Lower lobe of right lung (tissue), 2 donors: ENCODE measurements at regions not wholly inside any gene's neighbourhood (a gene's known extent, or its start where the extent isn't known, plus 50 kb on each side); places are given as distances from the start of the nearest gene placed in this dataset.

Experiments
- ATAC-seq, 2 donors: fragments of 200-7000 bp; cut with Tn5 transposase; one replicate each; pipeline ENCODE4 v1.9.1; 2020 to 2022; ENCODE audit warnings: mild to moderate bottlenecking in 2 of 2, moderate library complexity in 2 of 2
- DNase-seq: peaks from one replicate; pipeline ENCODE4 v3.0.0-alpha.2; 2020
- H3K27ac ChIP-seq: fragments of 200-600 bp; one replicate; pipeline ENCODE4 v1.8.0; 2022
- H3K27me3 ChIP-seq: fragments of 200-600 bp; one replicate; pipeline ENCODE4 v1.8.0; 2022; ENCODE audit warnings: low read depth
- H3K36me3 ChIP-seq: fragments of 200-600 bp; one replicate; pipeline ENCODE4 v1.8.0; 2022; ENCODE audit warnings: mild to moderate bottlenecking
- H3K4me1 ChIP-seq: fragments of 200-600 bp; one replicate; pipeline ENCODE4 v1.8.0; 2022
- H3K4me3 ChIP-seq: fragments of 200-600 bp; one replicate; pipeline ENCODE4 v1.8.0; 2022; ENCODE audit warnings: mild to moderate bottlenecking
- H3K9me3 ChIP-seq: fragments of 200-600 bp; one replicate; pipeline ENCODE4 v1.8.0; 2022
- CTCF ChIP-seq: fragments of 200-600 bp; IDR thresholded peaks from one replicate; pipeline ENCODE4 v1.8.0; 2022; ENCODE audit warnings: antibody characterized with exemption, mild to moderate bottlenecking
- intact Hi-C: fragments of 100-400 bp; cut with DNase I; formaldehyde crosslinking; loops from one replicate; pipeline ENCODE4 v1.11.0; 2022
- donor health status: DM: no; HTN: yes; CAD: no; lungs with severe emphysema.

- DNase-seq (no peak), ATAC-seq (peak in 1 of 2 donors; percentile 9)
- Histone ChIP-seq H3K27ac (no peak overlapping the region), H3K27me3 (no peaks in the 10 kb centered on the region), H3K9me3 (no peaks in the 10 kb centered on the region), H3K36me3 (no peaks in the 10 kb centered on the region), H3K4me1 (no peaks in the 10 kb centered on the region), H3K4me3 (no peak overlapping the region)
- TF ChIP-seq CTCF = no peak
- intact Hi-C loops = no loop called here
Measured at GRCh38 chr15:79381593-79381992, 50.5 kb upstream of the MINAR1 start.
